ENCODE measurements at regions not wholly inside any gene's neighbourhood (a gene's known extent, or its start where the extent isn't known, plus 50 kb on each side); places are given as distances from the start of the nearest gene placed in this dataset.
A peak's percentile ranks its signal among the peaks of the same experiment; 100 is the strongest.

GRCh38 chr6:6824381-6824780 is 235.9 kb downstream of the LY86 start:
- H3K4me3 ChIP-seq: no peak overlapping the region
- intact Hi-C loops (cut with DNase I; ENCODE audit: low total_unique reads): no loop called here
- peaks cover 0 to 10% (median 0%) of the 10 kb centered on the region in 7 donors for H3K27me3 ChIP-seq (replicated peaks in 1 of 7)
- 86 to 97% (median 94%) methylated on average over 5 to 6 of the region's 6 CpGs for WGBS, 5 donors
- no peak for TF ChIP-seq POLR2A (IDR thresholded peaks at IDR 0.05)
- TF ChIP-seq POLR2AphosphoS5 (IDR thresholded peaks at IDR 0.05): no peak
- TF ChIP-seq CTCF (IDR thresholded peaks at IDR 0.05 in 8 of 11, conservative IDR thresholded peaks at IDR 0.05 in 3 of 11): no peak
- H3K27ac ChIP-seq: no peak overlapping the region
- no peak for DNase-seq
- H3K4me1 ChIP-seq: peaks cover 5 to 34% (median 15%) of the 10 kb centered on the region in 6 donors
- H3K36me3 ChIP-seq: no peaks in the 10 kb centered on the region
- H3K9me3 ChIP-seq: no peaks in the 10 kb centered on the region

- H3K36me3 ChIP-seq: no peaks in the 10 kb centered on the region
- intact Hi-C loops (cut with DNase I; ENCODE audit: low total_unique reads): no loop called here
Observed at GRCh38 chr6:6825193-6825784, 236.8 kb downstream of the LY86 start.

GRCh38 chr6:6826095-6826901 is 237.8 kb downstream of the LY86 start:
- Histone ChIP-seq H3K36me3 (no peaks in the 10 kb centered on the region), H3K4me1 (peaks cover 5 to 40% (median 15%) of the 10 kb centered on the region in 6 donors), H3K27me3 (replicated peaks in 1 of 7) (peaks cover 0 to 10% (median 0%) of the 10 kb centered on the region in 7 donors), H3K9me3 (no peaks in the 10 kb centered on the region), H3K27ac (peak overlapping the region in 5 of 8 donors; percentile 50 to 76 (median 65)), H3K4me3 (no peak overlapping the region)
- TF ChIP-seq POLR2A (IDR thresholded peaks at IDR 0.05) (no peak), POLR2AphosphoS5 (IDR thresholded peaks at IDR 0.05) (peak; percentile 43 to 70 (median 53))
- intact Hi-C loops (cut with DNase I; ENCODE audit: low total_unique reads): no loop called here
- 35 to 45% (median 40%) methylated on average over 14 to 16 of the region's 16 CpGs for WGBS, 5 donors
- peak; percentile 82 for DNase-seq

More at GRCh38 chr6:6825193-6825784, 236.8 kb downstream of the LY86 start:
- Histone ChIP-seq H3K27ac (no peak overlapping the region), H3K4me3 (no peak overlapping the region), H3K4me1 (peaks cover 5 to 40% (median 15%) of the 10 kb centered on the region in 6 donors), H3K9me3 (no peaks in the 10 kb centered on the region), H3K27me3 (replicated peaks in 1 of 7) (peaks cover 0 to 10% (median 0%) of the 10 kb centered on the region in 7 donors)
- WGBS, 5 donors: 70 to 87% (median 80%) methylated on average over 11 of the region's 11 CpGs
- no peak for TF ChIP-seq CTCF (IDR thresholded peaks at IDR 0.05 in 8 of 11, conservative IDR thresholded peaks at IDR 0.05 in 3 of 11)
- no peak for TF ChIP-seq POLR2A (IDR thresholded peaks at IDR 0.05)
- no peak for TF ChIP-seq POLR2AphosphoS5 (IDR thresholded peaks at IDR 0.05)
- no peak for DNase-seq

- Histone ChIP-seq H3K4me1 (peaks cover 5 to 40% (median 15%) of the 10 kb centered on the region in 6 donors), H3K27me3 (replicated peaks in 1 of 7) (peaks cover 0 to 10% (median 0%) of the 10 kb centered on the region in 7 donors), H3K27ac (peak overlapping the region in 5 of 8 donors; percentile 50 to 76 (median 65)), H3K36me3 (no peaks in the 10 kb centered on the region), H3K4me3 (peak overlapping the region in 1 of 8 donors; percentile 13), H3K9me3 (no peaks in the 10 kb centered on the region)
- intact Hi-C loops (cut with DNase I; ENCODE audit: low total_unique reads): no loop called here
- DNase-seq: no peak
- no peak for TF ChIP-seq POLR2A (IDR thresholded peaks at IDR 0.05)
- TF ChIP-seq POLR2AphosphoS5 (IDR thresholded peaks at IDR 0.05): no peak
- no peak for TF ChIP-seq CTCF (IDR thresholded peaks at IDR 0.05 in 8 of 11, conservative IDR thresholded peaks at IDR 0.05 in 3 of 11)
- WGBS, 5 donors: 61 to 77% (median 69%) methylated on average over 10 of the region's 10 CpGs
Observed at GRCh38 chr6:6826961-6827360, 238.4 kb downstream of the LY86 start.
